NCI-H524 (cell line): ENCODE measurements at regions not wholly inside any gene's neighbourhood (a gene's known extent, or its start where the extent isn't known, plus 50 kb on each side); places are given as distances from the start of the nearest gene placed in this dataset.
"Not testable (repeated sequence)": the region's sequence is repeated elsewhere in the genome, so short reads cannot be mapped to it uniquely, and the experiment has no call there.

Experiments used
- DNase-seq, 2 experiments: peaks; one replicate each; lab custom pipeline; 2025; lab: John Stamatoyannopoulos, UW

DNA sequence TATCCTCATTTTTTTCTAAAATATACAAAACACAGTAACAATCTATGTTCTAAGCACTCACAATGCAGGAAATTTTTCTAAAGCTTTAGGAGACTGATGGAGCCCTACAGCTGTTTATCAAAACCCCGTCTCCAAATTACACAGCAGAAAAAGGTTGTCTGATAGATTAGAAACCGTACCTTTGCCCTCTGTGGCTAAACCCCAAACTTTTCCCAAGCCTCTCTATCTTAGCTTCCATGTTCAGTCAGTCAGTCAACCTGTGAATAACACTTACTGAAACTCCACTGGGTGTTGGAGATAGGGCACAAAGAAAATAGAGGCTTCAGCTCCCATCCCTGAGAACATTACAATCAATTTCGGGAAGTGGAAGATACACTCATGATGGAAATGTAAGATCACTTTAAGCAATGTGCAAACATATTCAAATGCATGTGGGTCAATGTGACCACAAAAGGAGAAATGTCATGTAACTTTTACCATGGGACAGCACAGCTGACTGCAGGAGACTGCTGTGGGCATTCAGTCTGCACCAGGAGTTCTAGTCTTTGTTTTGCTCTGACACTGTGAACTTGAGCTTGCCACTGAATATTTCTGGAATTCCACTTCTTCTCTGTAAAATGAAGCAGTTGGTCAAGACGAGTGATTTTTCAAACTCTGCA, 279.5 kb upstream of the PIK3R1 start:
- DNase-seq, result no peak

DNA sequence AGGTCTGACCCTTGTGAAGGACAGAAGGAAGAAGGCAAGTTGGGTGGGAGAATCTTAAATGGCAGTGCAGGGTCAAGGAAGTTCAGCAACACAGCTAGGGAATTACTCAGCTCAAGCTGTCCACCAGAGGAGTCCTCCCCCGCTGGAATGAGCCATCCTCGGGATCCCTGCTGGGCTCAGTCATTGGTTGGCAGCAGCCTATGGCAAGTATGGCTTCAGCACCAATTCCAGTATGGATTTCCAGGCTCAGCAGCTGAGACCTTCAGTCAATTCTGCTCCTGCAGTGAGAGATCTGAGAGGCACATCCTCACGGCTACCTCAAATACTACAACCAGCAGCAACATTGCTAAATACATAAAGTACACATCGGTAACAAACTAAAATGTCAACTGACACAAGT, 280.6 kb upstream of the PIK3R1 start:
- DNase-seq, result no peak

DNA sequence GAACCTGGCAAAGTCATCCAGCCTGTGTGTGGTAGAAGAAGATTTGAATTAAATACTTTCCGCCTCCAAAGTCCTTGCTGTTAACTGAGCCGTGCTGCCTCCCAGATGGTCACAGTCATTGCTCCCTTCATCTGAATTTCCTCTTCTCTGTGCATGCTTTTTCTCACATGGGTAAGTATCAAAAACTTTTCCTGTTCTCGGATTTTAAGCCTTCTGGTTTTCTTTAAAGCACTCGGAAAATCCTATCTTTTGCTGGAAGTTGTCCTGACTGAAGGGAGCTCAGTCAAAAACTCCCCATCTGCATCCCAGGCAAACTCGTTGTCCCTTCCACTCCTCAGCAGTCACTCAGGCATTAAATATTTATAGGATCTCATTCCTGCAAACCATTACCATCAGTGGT, 290.0 kb upstream of the PIK3R1 start:
- no peak for DNase-seq

DNA sequence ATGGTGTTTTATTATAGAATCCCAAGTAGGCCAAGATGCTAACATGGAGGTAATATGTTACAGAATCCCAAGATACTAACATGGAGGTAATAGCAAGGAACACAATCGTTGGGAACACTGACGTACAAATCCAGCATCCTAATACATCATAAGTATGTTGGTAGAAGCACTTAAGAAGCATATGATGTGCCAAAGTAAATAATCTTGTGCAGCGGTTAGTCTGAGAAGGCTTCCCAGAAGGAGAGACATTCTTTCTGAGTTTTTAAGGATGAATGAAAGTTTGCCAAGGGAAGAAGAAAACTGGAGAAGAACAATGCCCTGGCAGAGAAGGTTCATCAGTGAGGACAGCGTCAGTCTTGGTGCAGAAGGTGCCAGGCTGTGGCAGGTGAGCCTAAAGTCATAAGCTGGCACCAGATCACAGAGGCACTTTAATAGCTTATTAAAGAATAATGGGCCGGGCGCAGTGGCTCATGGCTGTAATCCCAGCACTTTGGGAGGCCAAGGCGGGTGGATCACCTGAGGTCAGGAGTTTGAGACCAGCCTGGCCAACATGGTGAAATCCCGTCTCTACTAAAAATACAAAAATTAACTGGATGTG, 294.5 kb upstream of the PIK3R1 start:
- DNase-seq, result no peak

DNA sequence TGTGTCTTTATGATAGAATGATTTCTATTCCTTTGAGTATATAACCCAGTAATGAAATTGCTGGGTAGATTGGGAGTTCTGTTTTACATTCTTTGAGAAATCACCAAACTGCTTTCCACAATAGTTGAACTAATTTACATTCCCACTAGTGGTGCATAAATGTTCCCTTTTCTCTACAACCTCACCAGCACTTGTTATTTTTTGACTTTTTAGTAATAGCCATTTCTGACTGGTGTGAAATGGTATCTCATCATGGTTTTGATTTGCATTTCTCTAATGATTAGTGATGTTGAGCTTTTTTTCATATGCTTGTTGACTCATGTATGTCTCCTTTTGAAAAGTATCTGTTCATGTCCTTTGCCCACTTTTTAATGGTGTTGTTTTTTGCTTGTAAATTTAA, 296.0 kb upstream of the PIK3R1 start:
- not testable (repeated sequence) for DNase-seq

DNA sequence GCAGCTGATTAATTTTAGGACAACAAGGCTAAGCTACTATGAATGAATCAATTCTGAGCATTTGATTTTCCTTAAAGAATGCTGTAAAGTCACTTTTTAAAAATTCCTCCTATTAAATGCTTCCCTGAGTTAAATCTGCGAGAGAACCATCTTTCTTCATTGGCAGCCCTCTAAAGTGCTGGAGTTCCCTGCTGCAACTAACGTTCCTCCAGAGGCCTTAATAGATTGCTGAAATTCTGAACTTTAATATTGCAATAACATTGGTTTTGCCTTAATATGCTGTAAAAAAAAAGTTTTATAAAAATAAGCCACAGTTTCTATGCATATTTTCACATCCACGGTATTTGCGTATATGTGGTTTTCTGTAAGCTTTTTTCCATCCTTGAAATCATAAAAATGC, 298.0 kb upstream of the PIK3R1 start:
- no peak for DNase-seq

DNA sequence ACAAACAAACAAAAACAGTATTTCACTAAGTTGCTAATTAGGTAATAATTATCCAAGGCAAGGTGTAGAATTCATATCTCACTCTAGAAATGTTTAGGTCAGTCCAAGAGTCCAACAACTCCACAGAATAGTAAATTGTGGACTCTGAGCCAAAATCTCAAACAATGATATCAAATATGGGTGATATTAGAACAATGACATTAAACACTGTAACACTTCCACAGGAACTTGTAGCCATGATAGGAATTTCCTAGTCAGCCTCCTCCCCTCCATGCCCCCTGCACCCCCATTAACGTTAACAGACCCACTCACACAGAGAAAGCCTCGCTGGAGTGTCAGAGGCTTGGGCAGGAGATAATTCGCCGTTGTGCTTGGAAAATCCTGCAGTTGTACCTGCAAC, 305.0 kb upstream of the PIK3R1 start:
- no peak for DNase-seq

DNA sequence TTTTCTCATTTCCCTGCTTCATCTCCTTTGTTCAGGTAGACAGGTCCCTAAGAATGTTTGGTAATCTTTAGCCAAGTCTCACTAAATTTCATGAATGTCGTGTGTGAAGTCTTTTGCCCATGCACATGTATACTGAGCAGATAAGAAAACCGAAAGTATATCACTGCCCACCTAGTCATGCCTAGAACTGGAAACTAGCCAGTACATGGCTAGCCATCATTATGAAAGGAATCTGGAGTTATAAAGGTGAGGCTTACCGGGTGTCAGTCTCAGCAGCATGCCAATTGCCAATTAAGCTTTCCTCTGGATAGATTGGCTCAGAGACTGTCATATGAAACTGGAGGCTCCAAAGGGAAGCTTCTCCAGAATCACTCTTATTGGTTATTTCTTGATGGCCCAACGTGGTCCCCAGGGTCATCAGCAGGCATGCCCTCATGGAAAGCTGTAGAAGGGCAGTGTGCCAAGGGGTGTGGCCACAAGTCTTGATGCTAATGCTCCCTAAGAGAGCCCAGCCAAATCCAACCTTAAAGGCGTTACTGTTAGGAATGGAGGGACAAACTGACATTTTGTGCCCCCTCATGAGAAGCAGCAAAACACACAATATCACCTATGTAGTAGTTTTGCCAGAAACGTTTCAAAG, 307.3 kb upstream of the PIK3R1 start:
- no peak for DNase-seq

DNA sequence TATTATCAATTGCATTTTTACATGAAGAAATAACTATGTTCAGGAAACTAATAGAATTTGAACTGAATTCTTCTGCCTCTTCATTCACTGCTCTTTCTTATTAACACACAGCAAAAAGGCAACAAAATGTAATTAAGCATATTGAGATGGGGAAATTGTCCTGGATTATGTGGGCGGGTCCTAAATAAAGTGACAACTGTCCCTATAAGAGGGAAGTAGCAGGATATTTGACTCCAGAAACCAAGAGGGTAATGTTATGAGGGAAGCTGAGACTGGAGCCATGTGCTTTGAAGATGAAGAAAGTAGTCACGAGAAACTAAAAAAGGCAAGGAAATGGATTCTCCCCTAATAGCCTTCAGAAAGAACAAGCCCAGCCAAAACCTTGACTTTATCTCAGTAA, 311.2 kb upstream of the PIK3R1 start:
- DNase-seq, result no peak

DNA sequence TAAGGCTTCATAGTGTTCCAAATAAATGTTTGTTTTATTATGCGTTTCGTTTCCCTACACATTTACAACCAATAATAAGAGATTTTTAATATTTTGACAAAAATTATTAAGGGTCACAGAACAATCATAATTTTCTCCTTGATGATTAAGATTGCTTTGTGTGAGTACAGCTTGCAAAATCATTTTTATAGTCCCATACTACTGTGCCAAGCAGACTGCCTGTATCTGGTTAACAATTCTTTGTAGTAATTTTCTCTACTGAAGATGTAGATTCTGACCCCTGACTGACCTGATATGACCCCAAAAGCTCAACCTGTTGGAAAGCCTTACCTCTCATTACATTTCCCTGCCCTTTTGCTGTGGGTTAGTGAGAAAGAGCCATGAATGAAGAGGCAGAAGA, 311.9 kb upstream of the PIK3R1 start:
- DNase-seq, result no peak

DNA sequence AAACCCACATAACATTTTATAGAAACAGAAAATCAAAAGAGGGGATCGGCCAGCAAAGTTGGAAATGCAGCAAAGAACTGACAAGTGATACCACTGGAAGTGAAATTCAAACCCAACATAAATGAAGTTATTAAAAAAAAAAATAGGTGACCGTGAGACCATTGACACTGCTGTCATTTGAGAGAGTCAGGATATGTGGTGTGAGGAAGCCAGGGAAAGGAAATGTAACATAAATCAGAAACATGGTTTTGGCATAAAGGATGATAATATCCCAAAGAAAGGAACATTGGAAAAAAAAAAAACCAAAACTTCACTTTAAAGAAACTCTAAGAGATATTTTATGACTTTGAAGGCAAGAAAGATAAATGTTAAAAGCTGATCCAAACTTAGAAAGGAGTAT, 312.4 kb upstream of the PIK3R1 start:
- no peak for DNase-seq

DNA sequence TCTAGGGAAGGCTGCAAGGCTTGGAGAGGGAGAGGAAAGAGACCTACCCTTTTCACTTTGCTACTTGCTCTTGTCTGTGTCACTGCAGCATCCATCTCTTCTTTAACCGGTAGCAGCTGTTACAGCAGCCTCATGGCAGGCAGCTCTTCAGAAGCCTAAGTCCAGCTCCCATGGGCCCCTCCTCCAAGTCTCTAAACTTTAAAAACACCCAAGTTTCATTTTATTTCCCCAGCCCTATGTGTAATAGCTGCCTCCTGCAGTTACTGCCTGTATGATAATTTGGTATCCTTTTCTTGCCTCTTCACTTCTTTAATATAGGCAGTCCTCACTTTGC, 313.1 kb upstream of the PIK3R1 start:
- DNase-seq, result peak in 1 of 2 experiments; percentile 8

DNA sequence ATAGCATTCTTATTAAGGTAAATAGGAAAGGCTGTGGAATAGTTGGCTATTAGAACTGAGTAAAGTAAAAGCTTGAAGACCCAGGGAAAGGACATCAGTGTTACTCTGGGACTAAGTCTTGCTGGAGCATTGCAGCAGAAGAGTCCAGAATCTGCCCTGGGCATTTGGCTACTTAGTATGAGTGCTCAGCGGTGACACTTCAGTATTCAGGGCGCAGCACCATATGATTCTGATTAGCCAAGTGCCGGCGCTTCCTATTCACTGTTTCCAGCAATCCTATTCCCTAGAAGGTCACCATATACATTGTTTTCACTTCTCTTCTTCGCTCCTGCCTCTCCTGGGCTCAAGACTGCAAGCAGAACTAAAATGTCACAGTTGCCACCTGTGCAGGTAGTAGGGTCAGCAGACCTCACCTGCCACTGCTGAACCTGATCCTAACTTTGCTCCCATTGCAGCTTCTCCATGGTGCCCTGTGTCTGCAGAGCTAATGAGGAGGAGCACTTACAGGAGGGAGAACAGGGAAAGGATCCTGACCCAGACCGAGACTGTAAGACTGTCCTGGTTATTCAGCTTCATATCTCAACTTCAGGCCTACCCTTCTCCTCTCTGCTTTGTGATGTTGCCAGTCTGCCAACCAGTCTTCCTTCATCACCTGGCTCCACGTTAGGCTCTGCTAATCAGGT, 313.6 kb upstream of the PIK3R1 start:
- no peak for DNase-seq

DNA sequence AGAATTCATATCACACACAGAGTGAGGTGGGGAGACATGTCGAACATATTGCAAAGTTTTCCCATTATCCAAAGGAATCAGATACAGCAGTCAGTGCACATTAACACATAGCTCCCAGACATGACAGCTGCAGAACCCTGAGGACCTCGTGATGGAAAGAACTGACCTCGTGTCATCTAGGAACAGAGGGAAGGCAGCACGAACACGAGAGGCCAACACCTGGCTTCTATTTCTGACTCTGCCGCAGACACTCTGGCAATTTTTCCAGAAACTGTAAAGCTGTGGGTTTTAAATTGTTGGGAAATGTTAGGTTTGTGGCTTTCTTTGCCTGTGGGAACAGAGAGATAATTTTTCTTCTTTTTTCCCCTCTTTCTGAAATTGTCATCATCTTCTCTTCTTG, 315.0 kb upstream of the PIK3R1 start:
- peak in 1 of 2 experiments; percentile 29 for DNase-seq

DNA sequence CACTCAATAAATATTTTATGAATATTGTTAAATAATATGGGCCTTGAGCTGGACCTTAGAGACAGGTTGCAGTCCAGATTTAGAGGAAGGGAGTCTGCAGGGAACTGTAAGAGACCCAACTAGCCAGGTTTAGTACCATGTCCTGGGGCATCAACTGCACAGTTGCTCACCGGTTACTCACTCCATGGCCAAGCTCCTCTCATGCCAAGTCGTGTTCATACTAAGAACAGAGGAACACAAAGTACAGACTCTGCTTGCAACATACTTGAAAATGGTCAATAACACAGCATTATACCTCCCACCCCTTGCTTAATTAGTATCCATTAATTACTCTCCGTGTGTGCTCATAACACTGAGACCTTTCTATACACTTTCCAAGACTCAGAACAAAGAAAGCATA, 317.6 kb upstream of the PIK3R1 start:
- DNase-seq, result no peak

DNA sequence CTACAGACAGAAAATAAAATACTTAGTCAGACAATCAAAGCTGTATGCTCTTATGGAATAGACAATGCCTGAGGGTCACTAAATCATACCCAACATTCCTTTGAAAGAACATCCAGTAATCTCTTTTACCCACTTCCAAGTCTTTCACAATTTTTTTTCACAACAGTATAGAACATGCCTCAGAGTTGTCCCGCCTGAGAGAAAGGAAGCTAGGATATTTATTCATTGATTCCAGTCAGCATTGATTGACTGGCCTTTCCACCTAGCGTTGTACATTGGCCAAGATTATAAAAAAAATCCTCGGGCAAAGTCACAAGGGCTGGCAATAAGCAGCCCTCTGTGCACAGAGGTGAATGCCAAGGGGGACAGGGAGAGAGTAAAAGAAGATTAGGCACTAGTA, 318.1 kb upstream of the PIK3R1 start:
- DNase-seq, result no peak

DNA sequence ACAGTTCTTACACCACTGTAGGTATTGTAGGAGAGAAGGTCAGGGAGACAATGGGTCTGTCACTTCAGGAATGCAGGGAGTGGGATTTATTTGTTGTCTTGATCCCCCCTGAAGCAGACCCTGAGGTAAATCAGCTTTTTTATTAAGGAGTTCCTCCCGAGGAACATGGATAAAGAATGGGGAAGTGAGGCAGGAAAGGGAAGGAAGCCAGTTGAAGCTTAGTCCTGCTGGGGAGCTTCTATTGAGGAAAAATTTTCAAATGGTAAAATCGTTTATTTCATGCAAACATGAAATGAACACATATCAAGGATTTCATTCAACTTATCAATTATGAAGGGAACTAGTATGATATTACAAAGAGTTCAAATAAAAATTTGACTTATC, 318.6 kb upstream of the PIK3R1 start:
- DNase-seq, result no peak

DNA sequence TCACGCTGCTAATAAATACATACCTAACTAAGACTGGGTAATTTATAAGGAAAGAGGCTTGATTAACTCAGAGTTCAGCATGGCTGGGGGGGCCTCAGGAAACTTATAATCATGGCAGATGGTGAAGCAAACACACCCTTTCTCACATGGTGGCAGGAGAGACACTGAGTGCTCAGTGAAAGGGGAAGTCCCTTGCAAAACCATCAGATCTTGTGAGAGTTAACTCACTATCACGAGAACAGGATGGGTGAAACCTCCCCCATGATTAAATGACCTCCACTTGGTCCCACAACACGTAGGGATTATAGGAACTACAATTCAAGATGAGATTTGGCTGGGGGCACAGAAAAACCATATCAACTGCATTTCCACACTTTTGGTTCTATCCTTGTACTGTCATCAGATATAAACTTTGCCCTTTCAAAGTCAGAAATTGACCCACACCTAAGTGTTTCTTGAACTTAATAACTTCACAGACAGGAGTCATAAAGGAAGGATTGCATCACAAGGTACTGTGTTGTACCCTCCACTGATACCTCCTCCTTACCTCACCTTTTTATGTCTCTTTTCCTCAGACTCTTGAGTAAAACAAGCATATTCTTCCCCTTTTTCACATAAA, 319.1 kb upstream of the PIK3R1 start:
- DNase-seq, result no peak

DNA sequence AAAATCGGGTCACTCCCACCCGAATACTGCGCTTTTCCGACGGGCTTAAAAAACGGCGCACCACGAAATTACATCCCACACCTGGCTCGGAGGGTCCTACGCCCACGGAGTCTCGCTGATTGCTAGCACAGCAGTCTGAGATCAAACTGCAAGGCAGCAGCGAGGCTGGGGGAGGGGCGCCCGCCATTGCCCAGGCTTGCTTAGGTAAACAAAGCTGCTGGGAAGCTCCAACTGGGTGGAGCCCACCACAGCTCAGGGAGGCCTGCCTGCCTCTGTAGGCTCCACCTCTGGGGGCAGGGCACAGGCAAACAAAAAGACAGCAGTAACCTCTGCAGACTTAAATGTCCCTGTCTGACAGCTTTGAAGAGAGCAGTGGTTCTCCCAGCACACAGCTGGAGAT, 325.7 kb upstream of the PIK3R1 start:
- not testable (repeated sequence) for DNase-seq

DNA sequence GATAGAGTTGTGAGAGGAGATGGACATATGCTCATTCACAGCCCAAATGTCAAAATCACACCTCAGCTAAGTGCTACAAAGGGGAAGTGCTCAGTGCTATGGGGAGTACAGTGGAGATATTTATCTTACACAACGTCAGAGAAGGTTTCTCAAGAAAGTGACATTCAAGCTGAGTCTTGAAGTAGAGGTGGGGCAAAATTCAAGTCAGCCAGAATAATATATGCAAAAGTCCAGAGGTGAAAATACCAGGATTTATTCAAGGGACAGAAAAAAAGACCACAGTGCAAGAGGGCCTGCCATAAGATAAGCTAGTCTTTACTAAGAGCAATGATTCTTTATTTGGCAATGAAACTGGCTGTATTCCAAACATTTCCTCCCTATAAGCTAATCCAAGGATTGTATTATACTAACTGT, 327.8 kb upstream of the PIK3R1 start:
- no peak for DNase-seq

DNA sequence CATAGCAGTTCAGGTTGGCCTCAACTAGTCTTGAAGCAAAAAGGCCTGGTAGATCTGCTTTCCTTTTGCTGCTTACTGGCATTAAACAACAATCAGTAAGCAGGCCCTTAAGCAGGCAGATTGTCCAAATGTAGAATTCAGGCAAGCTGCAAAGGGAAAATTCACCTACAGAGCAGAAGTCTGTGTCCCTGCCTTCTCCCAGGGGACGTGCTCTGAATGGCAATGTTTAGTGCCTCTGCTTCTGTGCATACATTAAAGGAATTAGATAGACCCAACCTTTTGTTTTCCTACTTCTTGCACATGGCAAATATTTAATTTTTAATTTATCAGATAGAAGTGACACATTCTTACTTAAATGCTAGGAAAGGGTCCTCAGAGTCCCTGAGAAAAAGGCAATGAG, 328.8 kb upstream of the PIK3R1 start:
- DNase-seq, result no peak

DNA sequence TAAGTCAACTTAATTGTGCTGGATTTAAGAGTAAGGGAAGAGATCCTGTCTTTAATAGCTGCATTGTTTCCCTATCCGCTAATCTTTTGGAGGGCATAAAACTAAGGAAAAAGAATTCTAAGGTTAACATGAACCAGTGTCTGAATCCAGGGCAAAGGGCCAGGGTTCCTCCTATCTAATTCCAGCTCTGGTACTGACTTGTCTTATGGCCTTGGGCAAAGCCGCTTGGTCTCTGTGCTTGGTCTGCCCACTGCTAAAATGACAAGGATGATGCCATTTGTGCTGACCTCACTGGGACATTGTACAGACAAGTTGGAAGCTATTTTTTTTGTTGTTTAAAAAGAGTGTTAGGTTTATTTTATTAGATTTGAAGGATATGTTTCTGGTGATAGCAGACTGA, 334.7 kb upstream of the PIK3R1 start:
- no peak for DNase-seq

DNA sequence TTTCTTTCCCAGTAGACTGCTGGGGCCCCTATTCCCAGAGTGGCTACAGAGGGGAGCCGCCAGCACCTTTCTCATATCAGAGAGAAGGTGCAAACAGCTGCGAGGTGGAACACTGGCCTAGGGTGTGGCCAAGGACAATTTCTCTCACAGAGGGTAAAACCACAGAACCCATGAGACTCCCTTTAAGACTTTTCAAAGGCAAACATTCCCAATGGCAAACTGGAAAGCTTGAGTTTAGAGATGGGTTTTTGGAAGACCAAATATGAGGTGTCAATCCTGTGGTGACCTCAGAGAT, 335.1 kb upstream of the PIK3R1 start:
- DNase-seq, result no peak
